Small intestine (tissue), 7 donors: ENCODE measurements at regions not wholly inside any gene's neighbourhood (a gene's known extent, or its start where the extent isn't known, plus 50 kb on each side); places are given as distances from the start of the nearest gene placed in this dataset.

ENCODE experiments used
- DNase-seq, 2 donors: peaks; one replicate each; pipeline versions ENCODE4 v3.0.0 to v3.0.0-alpha.2; 2013
- FAIRE-seq: peaks from 2 replicates; lab custom pipeline; 2012; peaks lifted over from hg19 to GRCh38; lab: Jason Lieb, UNC
- H3K27ac ChIP-seq, 3 donors: one replicate each; pipeline ENCODE4 v1.5.1; 2013; ENCODE audit warnings: low read length in 2 of 3, mild to moderate bottlenecking in 2 of 3, control low read depth in 1 of 3, inconsistent platforms in 1 of 3, low read depth in 1 of 3, moderate library complexity in 1 of 3
- H3K27me3 ChIP-seq, 3 donors: one replicate each; pipeline ENCODE4 v1.6.1; 2013; ENCODE audit warnings: low read length in 3 of 3, inconsistent platforms in 1 of 3; ENCODE audit not compliant: control insufficient read depth in 3 of 3, insufficient read depth in 3 of 3
- H3K36me3 ChIP-seq, 3 donors: one replicate each; pipeline ENCODE4 v1.6.1; 2013; ENCODE audit warnings: low read length in 3 of 3, inconsistent platforms in 1 of 3, low read depth in 1 of 3, mild to moderate bottlenecking in 1 of 3, moderate library complexity in 1 of 3; ENCODE audit not compliant: control insufficient read depth in 3 of 3, insufficient read depth in 2 of 3
- H3K4me1 ChIP-seq, 3 donors: one replicate each; pipeline ENCODE4 v1.6.1; 2013; ENCODE audit warnings: low read length in 2 of 3, inconsistent platforms in 1 of 3, low read depth in 1 of 3, mild to moderate bottlenecking in 1 of 3, moderate library complexity in 1 of 3; ENCODE audit not compliant: control insufficient read depth in 3 of 3, insufficient read depth in 2 of 3
- H3K4me3 ChIP-seq, 3 donors: one replicate each; pipeline ENCODE4 v1.5.1; 2013; ENCODE audit warnings: low read length in 3 of 3, control low read depth in 1 of 3, inconsistent platforms in 1 of 3, low read depth in 1 of 3, mild to moderate bottlenecking in 1 of 3, moderate library complexity in 1 of 3
- H3K9me3 ChIP-seq, 2 donors: one replicate each; pipeline ENCODE4 v1.6.1; 2013; ENCODE audit warnings: low read depth in 1 of 2, low read length in 1 of 2; ENCODE audit not compliant: control insufficient read depth in 2 of 2, insufficient read depth in 1 of 2
- WGBS, 3 donors: extraction: QIAGEN DNeasy Blood & Tissue Kit; methylation state at CpG; one replicate each; pipeline ENCODE4 v1.1.7; 2013; 5-methylcytosine and 5-hydroxymethylcytosine counted together
- donor health status: healthy with polysubstance abuse.
- donor health status: control.
- donor health status: control.
- donor health status: Bipolar disorder and iron deficiency.
- donor health status: healthy.

DNA sequence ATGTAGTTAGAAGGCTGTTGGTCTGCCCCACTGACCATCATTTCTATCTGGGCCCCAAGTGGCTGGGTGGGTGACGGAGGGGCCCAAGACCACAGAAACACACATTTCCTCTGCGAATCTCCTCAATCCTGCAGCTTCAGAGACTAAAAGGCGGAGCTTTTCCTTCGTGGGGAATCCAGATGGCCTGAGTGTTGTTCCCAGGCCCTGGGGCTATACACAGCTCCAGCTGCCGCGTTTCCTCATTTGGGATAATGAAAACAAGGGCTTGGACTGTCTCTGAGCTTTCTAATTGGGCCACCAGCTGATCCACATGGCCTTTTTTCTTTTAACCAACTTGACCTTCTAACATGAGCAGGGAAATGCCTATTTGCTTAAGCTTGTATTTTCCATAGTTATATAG, 339.9 kb downstream of the CXCL12 start:
- WGBS, 3 donors: 58 to 86% (median 70%) methylated on average over 6 of the region's 6 CpGs
- FAIRE-seq (no peak), DNase-seq (peak in 1 of 2 donors; percentile 24)

DNA sequence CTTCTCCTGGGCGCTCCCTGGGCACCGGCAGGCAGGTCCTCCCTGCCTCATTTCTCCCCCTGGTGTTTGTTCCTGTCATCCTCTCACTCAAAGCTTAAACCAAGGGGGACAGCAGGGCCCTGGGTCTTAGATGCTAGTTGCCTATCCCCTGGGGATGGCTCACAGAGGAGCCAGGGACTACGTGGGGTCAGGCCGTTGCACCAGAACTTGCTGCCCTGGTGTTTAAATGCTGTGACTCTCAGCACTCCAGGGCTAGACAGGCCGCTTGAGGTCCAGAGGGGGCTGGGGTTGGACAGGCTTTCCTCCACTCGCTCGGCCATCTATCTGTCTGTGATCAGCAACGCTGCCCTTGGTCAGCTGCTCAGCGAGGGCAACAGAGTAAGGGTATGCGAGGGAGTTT, 340.3 kb downstream of the CXCL12 start:
- DNase-seq (no peak), FAIRE-seq (no peak)
- Histone ChIP-seq H3K36me3 (no peaks in the 10 kb centered on the region), H3K27ac (peak overlapping the region in 1 of 3 donors; percentile 64), H3K4me1 (no peaks in the 10 kb centered on the region), H3K9me3 (no peaks in the 10 kb centered on the region), H3K27me3 (peaks cover 0 to under 1% (median 0%) of the 10 kb centered on the region in 3 donors), H3K4me3 (no peak overlapping the region)
- 72 to 91% (median 84%) methylated on average over 10 of the region's 10 CpGs for WGBS, 3 donors

More for the DNA sequence above, 339.9 kb downstream of the CXCL12 start:
- Histone ChIP-seq H3K9me3 (no peaks in the 10 kb centered on the region), H3K27me3 (peaks cover 0 to 2% (median 0%) of the 10 kb centered on the region in 3 donors), H3K4me3 (no peak overlapping the region), H3K4me1 (no peaks in the 10 kb centered on the region), H3K36me3 (no peaks in the 10 kb centered on the region), H3K27ac (peak overlapping the region in 1 of 3 donors; percentile 14)

DNA sequence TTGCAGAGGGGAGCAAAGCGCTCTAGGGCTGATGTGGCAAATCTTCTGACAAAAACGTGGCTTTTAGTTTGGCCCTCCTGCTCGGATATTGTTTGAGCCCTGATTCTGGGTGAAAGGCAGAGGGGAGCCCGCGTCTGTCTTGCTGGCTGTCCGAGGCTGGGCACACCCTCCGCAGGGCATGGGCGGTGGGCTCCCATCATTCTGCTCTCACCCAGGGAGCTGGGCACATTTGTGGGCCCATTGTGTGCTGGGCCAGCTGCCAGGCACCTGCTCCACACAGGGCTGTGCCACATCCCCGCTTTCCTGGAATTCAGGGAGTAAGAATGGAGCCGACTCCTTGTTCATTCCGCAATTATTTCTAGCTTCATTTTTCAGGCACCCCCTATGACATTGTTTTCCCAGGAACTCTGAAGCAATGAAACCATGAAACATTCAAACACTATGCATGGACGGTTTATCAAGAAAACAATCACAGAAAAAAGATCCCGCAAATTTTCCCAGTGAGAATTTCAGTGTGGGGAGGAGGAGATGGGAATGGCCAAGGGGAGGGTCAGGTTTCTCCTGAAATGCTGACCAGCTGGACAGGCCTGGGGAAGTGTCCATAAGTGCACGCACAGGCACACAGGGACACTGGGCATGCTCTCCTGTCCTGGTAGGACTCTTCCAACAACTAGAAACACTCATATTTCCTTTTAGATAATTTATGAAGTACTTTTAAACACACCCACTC, 341.1 kb downstream of the CXCL12 start:
- Histone ChIP-seq H3K27ac (no peak overlapping the region), H3K27me3 (no peaks in the 10 kb centered on the region), H3K4me1 (no peaks in the 10 kb centered on the region), H3K9me3 (no peaks in the 10 kb centered on the region), H3K36me3 (no peaks in the 10 kb centered on the region), H3K4me3 (no peak overlapping the region)
- WGBS, 3 donors: 83 to 88% (median 86%) methylated on average over 14 of the region's 14 CpGs
- no peak for DNase-seq
- FAIRE-seq: no peak

DNA sequence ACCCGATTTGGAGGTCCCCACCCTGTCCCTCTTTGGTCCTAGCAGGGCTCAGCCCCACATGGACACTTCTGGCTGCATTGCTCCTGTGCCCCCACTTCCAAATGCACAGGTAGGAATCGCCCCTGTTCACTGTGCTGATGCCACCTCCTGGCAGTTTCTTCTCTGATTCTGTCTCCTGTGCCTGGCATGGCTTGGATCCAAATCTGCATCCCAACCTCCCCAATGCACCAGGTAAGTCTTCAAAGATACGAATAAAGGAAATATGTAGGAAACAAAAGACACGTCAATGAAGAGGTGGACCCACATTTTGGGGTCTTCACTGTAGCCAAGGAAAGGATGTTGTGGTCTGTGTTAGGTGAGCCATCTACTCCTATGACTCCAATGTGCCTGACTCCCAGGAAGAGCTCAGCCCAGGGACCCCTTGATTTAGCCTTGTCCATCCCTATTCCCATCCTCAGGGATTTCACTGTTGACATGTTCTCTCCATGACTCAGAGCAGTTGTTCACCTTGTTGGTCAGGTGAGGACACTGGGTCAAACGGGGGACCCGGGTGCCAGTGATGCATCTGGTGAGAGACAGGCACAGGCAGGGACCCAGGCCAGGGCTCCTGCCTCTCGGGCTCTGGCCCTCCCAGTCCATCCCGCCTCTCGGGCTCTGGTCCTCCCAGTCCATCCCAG, 341.8 kb downstream of the CXCL12 start:
- Histone ChIP-seq H3K4me3 (no peak overlapping the region), H3K27me3 (no peaks in the 10 kb centered on the region), H3K4me1 (no peaks in the 10 kb centered on the region), H3K36me3 (no peaks in the 10 kb centered on the region), H3K9me3 (no peaks in the 10 kb centered on the region), H3K27ac (no peak overlapping the region)
- WGBS, 3 donors: 70 to 79% (median 71%) methylated on average over 9 of the region's 9 CpGs
- DNase-seq (no peak), FAIRE-seq (no peak)

DNA sequence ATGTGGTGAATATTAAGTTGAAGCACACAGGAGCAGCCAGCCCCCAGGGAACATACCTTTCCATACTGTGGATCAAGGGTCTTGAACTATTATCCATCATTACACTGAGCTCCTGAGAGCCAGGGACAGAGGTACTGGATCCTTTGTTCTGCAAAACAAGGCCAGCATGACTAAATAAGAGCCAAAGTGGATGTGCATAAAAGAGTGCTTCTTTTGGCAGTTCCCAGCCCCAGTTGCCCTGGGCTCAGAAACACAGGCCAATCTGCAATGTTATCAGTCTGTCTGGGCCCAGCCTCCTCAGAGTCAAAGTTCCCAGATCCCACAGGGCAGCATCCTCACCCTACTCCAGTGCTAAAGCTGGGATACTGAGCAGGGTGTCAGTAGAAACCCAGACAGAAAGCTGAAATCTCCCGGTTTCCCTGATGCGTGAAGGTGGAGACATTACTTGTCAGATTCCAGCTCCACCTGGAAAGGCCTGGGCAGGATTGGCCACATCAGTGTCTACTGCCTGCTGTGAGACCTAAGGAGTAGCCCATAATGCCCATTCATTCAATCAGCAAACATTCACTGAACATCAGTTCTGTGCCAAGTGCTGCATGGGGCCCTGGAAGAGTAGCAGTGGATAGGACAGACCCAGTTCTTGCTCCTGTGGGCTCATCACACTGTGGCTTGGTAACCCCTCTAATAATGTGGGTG, 342.7 kb downstream of the CXCL12 start:
- Histone ChIP-seq H3K4me1 (no peaks in the 10 kb centered on the region), H3K9me3 (no peaks in the 10 kb centered on the region), H3K4me3 (no peak overlapping the region), H3K36me3 (no peaks in the 10 kb centered on the region), H3K27me3 (no peaks in the 10 kb centered on the region), H3K27ac (no peak overlapping the region)
- FAIRE-seq (no peak), DNase-seq (no peak)
- WGBS, 3 donors: 88 to 96% (median 89%) methylated on average over 2 of the region's 2 CpGs

DNA sequence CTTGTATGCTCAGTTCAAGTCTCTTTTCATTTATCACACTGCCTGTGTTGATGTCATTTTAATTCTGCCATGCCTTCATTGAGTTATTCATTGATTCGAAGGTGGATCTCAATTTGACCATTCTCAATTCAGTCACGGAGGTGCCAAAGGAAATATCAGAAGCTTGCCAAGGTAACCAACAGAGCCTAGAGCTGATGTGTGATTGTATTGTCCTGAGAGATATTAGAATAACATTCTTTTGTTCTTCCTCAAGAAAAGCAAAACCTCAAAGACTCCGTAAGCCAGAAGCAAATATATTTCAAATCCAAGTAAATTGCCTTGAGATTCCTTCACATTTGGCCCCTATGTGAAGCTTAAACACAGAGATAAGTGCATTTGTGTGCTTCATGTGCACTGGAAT, 345.3 kb downstream of the CXCL12 start:
- DNase-seq (no peak), FAIRE-seq (no peak)
- Histone ChIP-seq H3K4me1 (no peaks in the 10 kb centered on the region), H3K36me3 (no peaks in the 10 kb centered on the region), H3K9me3 (no peaks in the 10 kb centered on the region), H3K27me3 (no peaks in the 10 kb centered on the region), H3K4me3 (no peak overlapping the region), H3K27ac (no peak overlapping the region)
- WGBS, 3 donors: 73 to 86% (median 81%) methylated on average over 3 of the region's 3 CpGs

DNA sequence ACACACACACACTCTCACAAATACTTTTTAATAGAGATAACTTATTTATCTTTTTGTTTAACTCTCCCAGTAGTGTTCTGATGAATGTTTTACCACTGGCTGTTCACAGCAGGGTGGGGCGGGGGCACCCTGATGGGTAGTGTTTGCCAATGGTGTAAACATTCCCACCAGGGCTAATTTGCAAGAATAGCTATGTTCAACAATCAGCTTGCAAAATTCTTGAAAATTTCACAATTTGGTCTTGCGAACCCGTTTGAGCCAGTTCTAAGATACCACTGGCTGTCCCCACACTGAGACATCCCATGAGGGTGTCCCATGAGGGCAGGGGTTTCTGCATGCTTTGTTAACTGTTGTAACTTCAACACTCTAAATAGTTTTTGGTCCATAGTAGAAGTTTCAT, 348.5 kb downstream of the CXCL12 start:
- FAIRE-seq (no peak), DNase-seq (no peak)
- H3K9me3 ChIP-seq: no peaks in the 10 kb centered on the region
- H3K4me3 ChIP-seq: no peak overlapping the region
- H3K27ac ChIP-seq: no peak overlapping the region
- no peaks in the 10 kb centered on the region for H3K36me3 ChIP-seq
- no peaks in the 10 kb centered on the region for H3K27me3 ChIP-seq
- no peaks in the 10 kb centered on the region for H3K4me1 ChIP-seq
- 64 to 86% (median 86%) methylated on average over 3 of the region's 3 CpGs for WGBS, 3 donors

DNA sequence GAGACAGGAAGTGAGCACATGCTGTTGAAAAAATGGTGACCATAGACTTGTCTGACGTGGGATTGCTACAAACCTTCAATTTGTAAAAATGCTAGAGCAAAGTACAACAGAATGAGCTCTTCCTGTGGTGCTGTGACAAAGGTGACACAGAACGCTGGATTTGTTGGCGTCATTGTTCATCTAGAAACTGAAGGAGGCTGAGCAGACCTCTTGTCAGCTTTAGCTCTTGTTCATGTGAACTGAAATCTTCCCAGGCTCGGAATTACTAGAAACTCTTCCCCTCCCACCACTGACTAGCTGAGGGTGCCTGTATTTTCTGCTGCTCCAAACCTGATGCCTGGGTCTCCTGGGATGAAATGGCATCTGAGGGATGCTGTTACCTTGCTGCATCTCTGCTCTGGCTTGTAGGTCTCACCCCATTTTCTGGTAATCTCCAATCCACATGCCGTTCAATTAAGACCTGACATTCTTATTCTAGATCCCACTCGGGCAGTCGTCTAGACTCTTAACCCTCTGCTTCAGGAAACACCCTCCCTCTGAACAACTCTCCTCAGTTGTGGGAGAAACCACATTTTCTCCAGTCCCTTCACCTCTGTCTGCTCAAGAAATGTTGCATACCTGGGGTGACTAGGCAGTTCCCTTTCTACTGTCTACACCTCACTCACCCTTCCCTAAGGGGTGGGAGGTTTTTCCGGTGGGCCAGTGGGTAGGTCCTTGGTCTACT, 349.3 kb downstream of the CXCL12 start:
- Histone ChIP-seq H3K36me3 (no peaks in the 10 kb centered on the region), H3K4me1 (no peaks in the 10 kb centered on the region), H3K27me3 (no peaks in the 10 kb centered on the region), H3K9me3 (no peaks in the 10 kb centered on the region), H3K4me3 (no peak overlapping the region), H3K27ac (no peak overlapping the region)
- 72 to 85% (median 80%) methylated on average over 8 of the region's 8 CpGs for WGBS, 3 donors
- FAIRE-seq (no peak), DNase-seq (no peak)
